Prostate gland (tissue), 2 donors: ENCODE measurements at regions not wholly inside any gene's neighbourhood (a gene's known extent, or its start where the extent isn't known, plus 50 kb on each side); places are given as distances from the start of the nearest gene placed in this dataset.

Experiments
- DNase-seq: peaks from one replicate; pipeline ENCODE4 v3.0.0-alpha.2; 2019; ENCODE audit warnings: low spot score
- H3K27ac ChIP-seq, 2 donors: fragments of 200-600 bp; sonication (generic); 2 replicates each; pipeline ENCODE4 v1.5.1; 2017 to 2019
- H3K27me3 ChIP-seq: fragments of 200-600 bp; sonication (generic); replicated peaks from 2 replicates; pipeline ENCODE4 v1.5.1; 2019; ENCODE audit not compliant: insufficient read depth
- H3K36me3 ChIP-seq, 2 donors: fragments of 200-600 bp; sonication (generic); 1 replicate in 1 of 2; 2 replicates in 1 of 2; pipeline versions ENCODE4 v1.5.1 to v1.8.1; 2017 to 2019
- H3K4me1 ChIP-seq: fragments of 200-600 bp; sonication (generic); replicated peaks from 2 replicates; pipeline ENCODE4 v1.5.1; 2019
- H3K4me3 ChIP-seq, 2 donors: fragments of 200-600 bp; sonication (generic); 2 replicates each; pipeline ENCODE4 v1.5.1; 2017 to 2019
- H3K9me3 ChIP-seq: fragments of 200-600 bp; sonication (generic); 2 replicates; pipeline ENCODE4 v1.5.1; 2017
- CTCF ChIP-seq, 4 experiments: fragments of 200-600 bp in 2 of 4; fragments of 450-650 bp in 2 of 4; sonication (generic) in 2 of 4; IDR thresholded peaks; 1 replicate in 3 of 4; 2 replicates in 1 of 4; pipeline ENCODE4 v1.5.1; 2016 to 2019; ENCODE audit warnings: antibody characterized with exemption in 4 of 4, mild to moderate bottlenecking in 2 of 4, moderate library complexity in 2 of 4
- POLR2A ChIP-seq: fragments of 450-650 bp; IDR thresholded peaks from one replicate; pipeline ENCODE4 v1.6.1; 2016; ENCODE audit warnings: antibody characterized with exemption, mild to moderate bottlenecking
- POLR2AphosphoS5 ChIP-seq: sonication (generic); formaldehyde crosslinking; IDR thresholded peaks from one replicate; pipeline ENCODE4 v1.6.1; 2017; ENCODE audit warnings: antibody characterized with exemption
- WGBS: methylation state at CpG from one replicate; pipeline ENCODE4 v1.1.5; 2018; 5-methylcytosine and 5-hydroxymethylcytosine counted together
- intact Hi-C: fragments of 100-400 bp; cut with DNase I; formaldehyde crosslinking; loops from one replicate; pipeline ENCODE4 v1.14.2; 2022

GRCh38 chr6:159462431-159462830 is 230.6 kb downstream of the SOD2 start:
- Histone ChIP-seq H3K36me3 (no peaks in the 10 kb centered on the region), H3K9me3 (no peaks in the 10 kb centered on the region), H3K27me3 (no peaks in the 10 kb centered on the region), H3K4me3 (no peak overlapping the region), H3K4me1 (no peaks in the 10 kb centered on the region), H3K27ac (no peak overlapping the region)
- TF ChIP-seq POLR2AphosphoS5: no peak
- no peak for TF ChIP-seq CTCF (IDR thresholded peaks at IDR 0.05)
- TF ChIP-seq POLR2A: no peak
- DNase-seq: no peak
- intact Hi-C loops: no loop called here
- WGBS: 74% methylated on average over 7 of the region's 7 CpGs

GRCh38 chr6:159461998-159462397 is 231.0 kb downstream of the SOD2 start:
- DNase-seq: no peak
- no peak overlapping the region for H3K27ac ChIP-seq
- intact Hi-C loops: no loop called here
- TF ChIP-seq POLR2AphosphoS5: no peak
- TF ChIP-seq CTCF (IDR thresholded peaks at IDR 0.05): no peak
- no peak for TF ChIP-seq POLR2A
- no peak overlapping the region for H3K4me3 ChIP-seq
- no peaks in the 10 kb centered on the region for H3K36me3 ChIP-seq
- H3K27me3 ChIP-seq: no peaks in the 10 kb centered on the region
- no peaks in the 10 kb centered on the region for H3K4me1 ChIP-seq
- no peaks in the 10 kb centered on the region for H3K9me3 ChIP-seq
- 92% methylated on average over 1 of the region's 1 CpG for WGBS

GRCh38 chr6:159461266-159461665 is 231.8 kb downstream of the SOD2 start:
- 42% methylated on average over 5 of the region's 5 CpGs for WGBS
- intact Hi-C loops: no loop called here
- no peaks in the 10 kb centered on the region for H3K9me3 ChIP-seq
- TF ChIP-seq POLR2A (no peak), CTCF (IDR thresholded peaks at IDR 0.05) (no peak), POLR2AphosphoS5 (no peak)
- H3K4me1 ChIP-seq: no peaks in the 10 kb centered on the region
- no peaks in the 10 kb centered on the region for H3K36me3 ChIP-seq
- no peak for DNase-seq
- no peak overlapping the region for H3K27ac ChIP-seq
- no peak overlapping the region for H3K4me3 ChIP-seq
- no peaks in the 10 kb centered on the region for H3K27me3 ChIP-seq

- Histone ChIP-seq H3K4me3 (no peak overlapping the region), H3K27ac (no peak overlapping the region), H3K4me1 (no peaks in the 10 kb centered on the region), H3K9me3 (no peaks in the 10 kb centered on the region), H3K27me3 (no peaks in the 10 kb centered on the region), H3K36me3 (no peaks in the 10 kb centered on the region)
- intact Hi-C loops: no loop called here
- TF ChIP-seq POLR2AphosphoS5: no peak
- no peak for TF ChIP-seq POLR2A
- no peak for TF ChIP-seq CTCF (IDR thresholded peaks at IDR 0.05)
- DNase-seq: no peak
- WGBS: 61% methylated on average over 4 of the region's 4 CpGs
Measured at GRCh38 chr6:159460476-159460875, 232.6 kb downstream of the SOD2 start.

- DNase-seq: no peak
- H3K4me3 ChIP-seq: no peak overlapping the region
Measured at GRCh38 chr6:159456349-159456748, 236.7 kb downstream of the SOD2 start.

More at GRCh38 chr6:159456349-159456748, 236.7 kb downstream of the SOD2 start:
- Histone ChIP-seq H3K36me3 (no peaks in the 10 kb centered on the region), H3K4me1 (no peaks in the 10 kb centered on the region), H3K27me3 (no peaks in the 10 kb centered on the region), H3K9me3 (no peaks in the 10 kb centered on the region), H3K27ac (no peak overlapping the region)
- TF ChIP-seq POLR2A: no peak
- TF ChIP-seq CTCF (IDR thresholded peaks at IDR 0.05): no peak
- no peak for TF ChIP-seq POLR2AphosphoS5
- 55% methylated on average over 2 of the region's 2 CpGs for WGBS
- intact Hi-C loops: no loop called here
